Sigmoid colon (tissue), 3 donors: ENCODE measurements at regions not wholly inside any gene's neighbourhood (a gene's known extent, or its start where the extent isn't known, plus 50 kb on each side); places are given as distances from the start of the nearest gene placed in this dataset.

Experiments
- POLR2A ChIP-seq, 2 donors: fragments of 450-650 bp; IDR thresholded peaks; one replicate each; pipeline ENCODE4 v1.6.1; 2016; ENCODE audit warnings: antibody characterized with exemption in 2 of 2, mild to moderate bottlenecking in 2 of 2, moderate library complexity in 2 of 2
- TF ChIP-seq, protein P1 (sequence below), 4 experiments: fragments of 450-650 bp in 3 of 4; fragments of 200-600 bp in 1 of 4; IDR thresholded peaks; one replicate each; pipeline ENCODE4 v1.5.1; 2016 to 2019; ENCODE audit warnings: antibody characterized with exemption in 4 of 4, mild to moderate bottlenecking in 3 of 4, moderate library complexity in 2 of 4

GRCh38 chr13:85588359-85588758 lies 210.9 kb downstream of the SLITRK6 start:
- TF ChIP-seq, protein P1, sequence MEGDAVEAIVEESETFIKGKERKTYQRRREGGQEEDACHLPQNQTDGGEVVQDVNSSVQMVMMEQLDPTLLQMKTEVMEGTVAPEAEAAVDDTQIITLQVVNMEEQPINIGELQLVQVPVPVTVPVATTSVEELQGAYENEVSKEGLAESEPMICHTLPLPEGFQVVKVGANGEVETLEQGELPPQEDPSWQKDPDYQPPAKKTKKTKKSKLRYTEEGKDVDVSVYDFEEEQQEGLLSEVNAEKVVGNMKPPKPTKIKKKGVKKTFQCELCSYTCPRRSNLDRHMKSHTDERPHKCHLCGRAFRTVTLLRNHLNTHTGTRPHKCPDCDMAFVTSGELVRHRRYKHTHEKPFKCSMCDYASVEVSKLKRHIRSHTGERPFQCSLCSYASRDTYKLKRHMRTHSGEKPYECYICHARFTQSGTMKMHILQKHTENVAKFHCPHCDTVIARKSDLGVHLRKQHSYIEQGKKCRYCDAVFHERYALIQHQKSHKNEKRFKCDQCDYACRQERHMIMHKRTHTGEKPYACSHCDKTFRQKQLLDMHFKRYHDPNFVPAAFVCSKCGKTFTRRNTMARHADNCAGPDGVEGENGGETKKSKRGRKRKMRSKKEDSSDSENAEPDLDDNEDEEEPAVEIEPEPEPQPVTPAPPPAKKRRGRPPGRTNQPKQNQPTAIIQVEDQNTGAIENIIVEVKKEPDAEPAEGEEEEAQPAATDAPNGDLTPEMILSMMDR (IDR thresholded peaks at IDR 0.05): no peak
- no peak for TF ChIP-seq POLR2A (IDR thresholded peaks at IDR 0.05)
